SKM-1 (cell line): ENCODE measurements at regions not wholly inside any gene's neighbourhood (a gene's known extent, or its start where the extent isn't known, plus 50 kb on each side); places are given as distances from the start of the nearest gene placed in this dataset.
"Not testable (repeated sequence)": the region's sequence is repeated elsewhere in the genome, so short reads cannot be mapped to it uniquely, and the experiment has no call there.

ENCODE experiments used
- DNase-seq: peaks from one replicate; lab custom pipeline; 2025; ENCODE audit not compliant: unreplicated experiment; lab: John Stamatoyannopoulos, UW

GRCh38 chr14:41549821-41550607 lies 56.7 kb upstream of the LRFN5 start:
- DNase-seq: no peak

- DNase-seq: no peak
These were observed 57.4 kb upstream of the LRFN5 start for GRCh38 chr14:41549282-41549681.

- DNase-seq: no peak
These were observed 58.0 kb upstream of the LRFN5 start for GRCh38 chr14:41548666-41549065.

GRCh38 chr14:41541333-41541732 lies 65.3 kb upstream of the LRFN5 start:
- DNase-seq: no peak

- no peak for DNase-seq
These were observed 74.4 kb upstream of the LRFN5 start for GRCh38 chr14:41532255-41532654.

- no peak for DNase-seq
These were observed 84.8 kb upstream of the LRFN5 start for GRCh38 chr14:41521891-41522290.

GRCh38 chr14:41518030-41518429 lies 88.6 kb upstream of the LRFN5 start:
- DNase-seq: not testable (repeated sequence)

- DNase-seq: no peak
These were observed 100.1 kb upstream of the LRFN5 start for GRCh38 chr14:41506552-41506951.

GRCh38 chr14:41505491-41505890 lies 101.2 kb upstream of the LRFN5 start:
- no peak for DNase-seq

- no peak for DNase-seq
These were observed 107.7 kb upstream of the LRFN5 start for GRCh38 chr14:41498959-41499358.

- DNase-seq: no peak
These were observed 116.4 kb upstream of the LRFN5 start for GRCh38 chr14:41490323-41490722.

- DNase-seq: no peak
These were observed 117.2 kb upstream of the LRFN5 start for GRCh38 chr14:41489315-41489972.

GRCh38 chr14:41488401-41488800 lies 118.3 kb upstream of the LRFN5 start:
- DNase-seq: no peak

- no peak for DNase-seq
These were observed 123.8 kb upstream of the LRFN5 start for GRCh38 chr14:41482861-41483260.

GRCh38 chr14:41476526-41476925 lies 130.2 kb upstream of the LRFN5 start:
- DNase-seq: no peak

- no peak for DNase-seq
These were observed 145.3 kb upstream of the LRFN5 start for GRCh38 chr14:41461380-41461779.

GRCh38 chr14:41457393-41457792 lies 149.3 kb upstream of the LRFN5 start:
- DNase-seq: no peak

- no peak for DNase-seq
These were observed 157.6 kb upstream of the LRFN5 start for GRCh38 chr14:41449066-41449465.

GRCh38 chr14:41446008-41446407 lies 160.7 kb upstream of the LRFN5 start:
- no peak for DNase-seq

- no peak for DNase-seq
These were observed 183.2 kb upstream of the LRFN5 start for GRCh38 chr14:41423503-41423902.

- DNase-seq: not testable (repeated sequence)
These were observed 185.4 kb upstream of the LRFN5 start for GRCh38 chr14:41421308-41421707.

- no peak for DNase-seq
These were observed 187.0 kb upstream of the LRFN5 start for GRCh38 chr14:41419709-41420108.

- DNase-seq: no peak
These were observed 187.8 kb upstream of the LRFN5 start for GRCh38 chr14:41418851-41419250.
